Mammary epithelial cell (primary cell): ENCODE measurements at regions not wholly inside any gene's neighbourhood (a gene's known extent, or its start where the extent isn't known, plus 50 kb on each side); places are given as distances from the start of the nearest gene placed in this dataset.

Experiments used
- CTCF ChIP-seq, 2 donors: IDR thresholded peaks in 1 of 2; conservative IDR thresholded peaks in 1 of 2; 2 replicates each; pipeline ENCODE4 v1.5.1; 2011 to 2012; ENCODE audit warnings: inconsistent platforms in 2 of 2, low read length in 2 of 2, mild to moderate bottlenecking in 2 of 2, control low read depth in 1 of 2, low read depth in 1 of 2; ENCODE audit not compliant: insufficient read depth in 1 of 2; ENCODE audit errors: extremely low read depth in 1 of 2
- EZH2 ChIP-seq: IDR thresholded peaks from 2 replicates; pipeline ENCODE4 v1.6.1; 2012; ENCODE audit warnings: low read length, inconsistent platforms, borderline replicate concordance

- TF ChIP-seq CTCF (conservative IDR thresholded peaks at IDR 0.05 in 1 of 2, IDR thresholded peaks at IDR 0.05 in 1 of 2; ENCODE audit: extremely low read depth in 1 of 2, insufficient read depth in 1 of 2, low read depth in 1 of 2, low read length in 2 of 2) (no peak), EZH2 (no peak)
Observed at GRCh38 chr20:41872930-41873329, 254.8 kb upstream of the CHD6 start.
